ENCODE measurements at regions not wholly inside any gene's neighbourhood (a gene's known extent, or its start where the extent isn't known, plus 50 kb on each side); places are given as distances from the start of the nearest gene placed in this dataset.
"Not testable (repeated sequence)": the region's sequence is repeated elsewhere in the genome, so short reads cannot be mapped to it uniquely, and the experiment has no call there.

DNA sequence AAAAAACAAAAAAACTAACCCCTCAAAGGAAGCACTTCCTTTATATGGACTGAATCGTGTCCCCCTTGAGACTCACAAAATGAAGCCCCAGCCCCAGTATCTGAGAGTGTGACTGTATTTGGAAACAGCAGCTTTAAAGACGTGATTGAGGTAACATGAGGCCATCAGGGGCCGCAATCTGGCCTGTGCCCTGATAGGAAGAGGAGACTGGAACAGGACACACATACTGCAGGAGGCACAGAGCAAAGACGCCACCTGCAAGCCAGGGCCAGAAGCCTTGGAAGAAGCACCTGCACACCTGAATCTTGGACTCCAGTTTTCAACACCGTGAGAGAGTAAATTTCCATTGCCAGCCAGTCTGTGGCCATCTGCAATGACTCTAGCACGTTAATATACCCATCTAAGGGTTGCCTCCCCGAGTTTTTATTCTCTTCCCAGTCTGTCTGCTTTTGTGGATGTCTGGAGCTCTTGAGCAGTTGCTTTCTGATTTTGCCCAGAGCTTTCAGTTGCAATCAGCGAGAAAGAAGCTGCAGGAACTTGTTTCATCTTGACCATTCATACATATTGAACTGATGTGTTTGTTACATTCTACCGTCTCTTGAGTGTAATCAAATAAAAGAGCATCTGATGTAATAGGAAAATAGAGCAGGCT, 775.8 kb upstream of the TPTE start:
- not testable (repeated sequence) for DNase-seq (ENCODE audit: low spot score)

DNA sequence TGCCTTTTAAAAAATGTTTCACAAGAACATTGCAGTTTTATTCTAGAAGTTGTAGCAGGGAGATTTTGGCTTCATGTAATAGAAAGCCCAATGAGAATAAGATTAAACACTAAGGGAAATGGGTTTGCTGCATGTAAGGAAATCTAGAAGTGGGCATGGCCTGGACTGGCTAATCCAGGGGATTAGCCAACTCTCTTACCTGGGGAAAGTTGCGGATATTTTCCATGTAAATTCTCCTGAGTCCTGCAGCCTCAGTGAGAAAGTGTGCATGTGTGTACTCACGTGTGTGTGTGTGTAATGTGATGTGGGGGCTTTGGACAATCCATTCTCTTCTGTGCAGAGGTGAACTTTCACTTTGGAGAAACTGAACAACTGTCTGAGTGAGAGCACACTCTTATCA, 775.1 kb upstream of the TPTE start:
- not testable (repeated sequence) for DNase-seq (ENCODE audit: low spot score)

DNA sequence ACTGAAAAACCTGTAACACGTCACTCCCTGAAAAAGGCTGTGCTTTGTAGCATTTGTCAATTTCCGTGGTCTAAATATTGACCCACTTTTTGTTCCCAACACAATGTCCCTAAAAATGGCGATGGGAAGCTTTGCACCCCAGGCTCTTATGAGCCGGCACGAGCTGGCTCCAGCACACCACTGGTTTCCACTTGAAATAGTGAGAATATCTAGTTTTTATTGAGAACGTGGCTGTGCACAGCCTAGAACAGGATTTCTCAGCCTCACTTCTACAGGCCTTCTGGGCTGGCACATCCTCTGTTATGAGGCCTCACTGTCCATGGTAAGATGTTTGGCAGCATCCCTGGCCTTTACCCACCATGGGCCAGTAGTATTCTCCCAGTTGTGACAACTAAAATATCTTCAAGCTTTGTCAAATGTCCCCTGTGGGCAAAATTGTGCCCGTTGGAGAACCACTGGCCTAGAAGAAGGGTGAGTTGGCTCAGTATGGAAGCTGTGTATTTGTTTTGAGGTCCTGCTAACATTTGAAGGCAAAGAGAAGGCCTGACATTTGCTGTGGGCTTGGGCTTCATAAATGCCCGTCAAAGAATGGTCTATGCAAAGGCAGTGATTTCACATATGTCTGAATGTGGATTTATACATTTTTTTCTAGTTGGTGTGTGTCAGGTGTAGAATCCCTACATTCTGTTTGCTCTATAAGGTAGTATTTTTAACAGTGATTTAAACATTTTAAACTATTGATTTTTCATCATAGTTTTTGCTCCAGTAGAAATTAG, 774.4 kb upstream of the TPTE start:
- not testable (repeated sequence) for DNase-seq (ENCODE audit: low spot score)

DNA sequence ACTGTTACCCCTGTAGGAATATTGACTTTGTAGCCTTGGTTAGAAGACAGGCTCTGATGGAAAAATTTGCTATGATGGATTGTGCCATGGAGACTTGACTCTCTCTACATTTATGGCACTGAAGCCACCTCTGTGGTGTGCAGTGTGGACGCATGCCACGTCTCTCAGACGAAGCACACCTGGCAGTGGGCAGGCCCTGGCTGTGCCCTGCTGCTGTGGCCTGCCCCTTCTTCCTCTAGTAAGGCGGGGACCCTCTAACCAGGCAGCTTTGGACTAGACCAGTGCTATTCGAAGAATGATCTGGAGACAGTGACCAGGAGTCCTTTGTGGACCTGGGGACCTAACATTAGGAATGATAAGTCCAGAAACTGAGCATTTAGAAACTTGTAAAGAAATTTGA, 773.5 kb upstream of the TPTE start:
- not testable (repeated sequence) for DNase-seq (ENCODE audit: low spot score)

DNA sequence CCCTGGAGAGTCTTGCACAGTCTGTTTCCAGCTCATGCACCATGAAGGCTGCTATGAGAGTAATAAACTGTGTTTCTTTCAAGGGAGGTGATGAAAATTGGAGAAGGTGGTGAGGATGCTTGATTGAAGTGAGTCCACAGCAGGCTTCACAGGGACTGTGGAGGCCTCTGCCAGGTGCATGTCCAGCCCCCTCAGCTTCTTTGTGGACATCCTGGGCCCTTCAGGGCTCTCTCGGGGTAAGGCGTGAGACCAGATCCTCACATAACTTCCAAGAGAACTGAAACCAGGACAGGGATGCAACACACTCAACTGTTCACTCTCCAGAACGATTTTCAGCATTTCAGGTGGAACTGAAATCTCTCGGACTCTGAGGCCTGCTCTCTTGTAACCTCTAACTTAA, 772.9 kb upstream of the TPTE start:
- DNase-seq (ENCODE audit: low spot score): not testable (repeated sequence)

DNA sequence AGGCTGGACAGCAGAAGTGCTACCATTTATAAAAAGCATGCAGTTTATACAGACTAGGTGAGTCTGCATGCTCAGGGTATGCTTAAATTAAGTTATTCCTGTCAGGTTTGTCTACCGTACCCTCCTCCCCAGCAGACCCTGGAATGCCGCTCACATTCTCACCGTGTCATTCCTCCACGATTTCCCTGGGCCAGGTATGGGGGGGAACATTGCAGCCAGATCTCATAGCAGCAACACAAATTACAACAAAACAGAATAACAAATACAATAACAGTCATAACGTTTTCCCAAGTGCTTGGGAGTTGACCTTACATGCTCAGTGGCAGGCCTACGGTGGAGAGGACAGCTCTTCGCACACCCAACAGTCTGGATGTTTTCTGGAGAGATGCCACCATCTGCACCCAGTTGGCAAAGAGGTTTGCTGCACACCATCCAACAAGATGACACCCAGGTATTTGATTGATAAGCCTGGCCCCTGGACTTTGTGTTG, 771.6 kb upstream of the TPTE start:
- not testable (repeated sequence) for DNase-seq (ENCODE audit: low spot score)

DNA sequence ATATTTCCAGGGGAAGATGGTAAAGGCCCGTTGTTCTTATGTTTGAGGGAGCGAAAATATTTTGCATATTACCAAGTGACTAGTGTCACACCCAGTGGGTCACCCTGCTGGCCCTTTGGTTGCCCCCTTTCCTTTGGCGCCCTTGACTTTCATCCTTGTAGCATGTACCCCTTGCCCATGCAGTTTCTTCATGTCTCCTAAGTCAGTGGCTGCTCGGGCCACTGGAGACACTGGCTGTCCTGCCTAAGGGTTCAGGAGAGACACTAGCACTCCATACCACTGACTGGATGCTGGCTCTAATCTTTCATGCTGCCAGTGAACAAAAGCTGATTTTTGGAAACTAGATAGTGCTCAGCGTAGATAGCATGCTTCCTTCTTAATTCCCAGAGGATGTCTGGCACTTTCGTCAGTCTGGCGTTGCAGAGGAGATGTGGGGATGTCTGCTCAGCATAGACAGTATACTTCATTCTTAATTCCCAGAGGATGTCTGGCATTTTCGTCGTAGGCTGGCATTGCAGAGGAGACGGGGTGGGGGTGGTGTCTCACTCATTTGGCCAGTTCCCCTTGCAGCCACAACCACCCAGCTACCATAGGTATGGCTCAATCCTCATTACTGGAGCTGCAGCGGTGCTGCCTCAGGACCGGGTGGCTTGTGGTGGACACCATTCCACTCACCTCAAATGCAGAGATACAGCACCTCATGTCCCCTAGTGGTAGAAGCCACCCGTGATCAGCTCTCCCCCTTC, 770.9 kb upstream of the TPTE start:
- DNase-seq (ENCODE audit: low spot score): no peak

DNA sequence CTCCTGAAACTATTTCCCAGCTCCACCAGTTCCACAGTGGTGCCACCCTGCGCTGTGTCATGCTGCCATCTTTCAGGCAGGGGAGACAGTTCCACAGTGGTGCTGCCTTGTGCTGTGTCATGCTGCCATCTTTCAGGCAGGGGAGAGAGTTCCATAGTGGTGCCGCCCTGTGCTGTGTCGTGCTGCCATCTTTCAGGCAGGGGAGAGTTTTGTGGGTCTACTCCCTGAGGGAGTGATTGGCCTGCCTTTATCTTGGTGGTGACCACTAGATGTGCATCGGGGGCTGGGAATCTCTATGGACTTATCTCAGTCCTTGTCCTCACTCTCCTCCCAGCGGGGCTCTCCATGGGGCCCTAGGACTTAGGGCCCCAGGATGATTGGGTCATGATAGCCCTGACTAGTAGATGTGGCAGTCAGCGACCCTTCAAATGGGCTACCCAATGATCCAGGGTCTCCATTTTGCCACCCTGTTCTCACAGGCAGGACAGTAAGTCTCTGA, 770.2 kb upstream of the TPTE start:
- not testable (repeated sequence) for DNase-seq (ENCODE audit: low spot score)

DNA sequence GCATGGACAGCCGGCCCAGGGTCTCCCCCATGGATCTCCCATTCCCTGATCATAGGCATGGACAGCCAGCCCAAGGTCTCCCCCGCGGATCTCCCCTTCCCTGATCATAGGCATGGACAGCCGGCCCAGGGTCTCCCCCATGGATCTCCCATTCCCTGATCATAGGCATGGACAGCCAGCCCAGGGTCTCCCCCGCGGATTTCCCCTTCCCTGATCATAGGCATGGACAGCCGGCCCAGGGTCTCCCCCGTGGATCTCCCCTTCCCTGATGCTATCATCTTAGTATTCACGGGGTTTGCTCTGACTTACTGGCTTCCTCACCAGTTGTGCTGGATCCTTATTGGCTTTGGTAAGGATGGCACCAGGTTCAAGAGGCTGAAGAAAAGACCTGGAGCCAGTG, 769.4 kb upstream of the TPTE start:
- not testable (repeated sequence) for DNase-seq (ENCODE audit: low spot score)

DNA sequence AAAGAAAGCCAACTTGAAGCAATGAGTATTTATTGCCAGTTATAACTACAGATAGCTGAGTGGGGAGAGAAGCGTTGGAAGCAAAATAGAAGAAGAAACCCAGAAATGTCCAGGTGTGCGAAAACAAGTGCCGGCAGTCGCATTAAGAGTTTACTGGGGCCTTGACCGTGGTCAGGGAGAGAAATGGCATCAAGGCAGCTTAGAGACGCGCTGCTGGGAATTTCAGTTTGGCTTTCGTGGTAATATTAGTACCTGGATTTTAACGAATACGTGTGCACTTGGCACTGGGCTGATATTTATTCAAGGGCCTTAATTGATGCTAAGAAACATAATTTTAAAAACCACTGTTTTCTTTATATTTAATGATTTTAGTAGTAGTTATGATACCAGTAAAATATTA, 767.9 kb upstream of the TPTE start:
- DNase-seq (ENCODE audit: low spot score): not testable (repeated sequence)

DNA sequence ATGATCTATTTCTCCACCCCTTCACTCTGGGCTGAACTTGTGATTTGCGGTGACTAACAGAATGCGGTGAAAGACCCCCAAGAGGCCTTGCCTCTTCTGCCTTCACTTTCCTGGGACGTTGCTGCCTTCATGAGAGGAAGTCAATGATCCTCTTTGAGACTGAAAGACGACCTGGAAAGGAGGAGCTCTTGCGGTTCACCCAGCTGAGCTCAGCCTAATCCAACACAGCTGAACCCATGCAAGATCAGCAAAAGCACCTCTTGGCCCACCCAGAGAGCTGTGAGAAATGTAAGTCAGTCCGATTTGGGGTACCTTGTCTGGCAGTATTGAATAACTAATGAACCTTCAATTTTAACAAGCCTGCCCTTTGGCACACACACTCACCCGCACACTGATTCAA, 767.4 kb upstream of the TPTE start:
- DNase-seq (ENCODE audit: low spot score): no peak

DNA sequence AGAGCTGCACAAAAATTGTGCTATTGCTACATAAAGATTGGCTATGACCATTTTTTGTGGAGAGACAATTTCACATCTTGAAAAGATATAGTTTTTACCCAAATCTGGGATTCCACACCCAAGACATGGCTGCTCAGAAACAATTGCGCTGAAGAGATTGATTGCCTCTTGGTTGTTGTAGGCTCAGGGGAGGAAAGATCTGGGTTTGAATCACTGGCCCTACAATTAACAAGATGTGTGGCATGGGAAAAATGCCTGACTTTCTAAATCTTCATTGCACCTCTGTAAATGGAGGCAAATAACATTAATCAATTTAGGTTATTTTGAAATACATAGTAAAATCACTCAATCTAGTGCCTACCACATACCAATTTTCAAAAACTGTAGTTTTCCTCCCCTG, 766.9 kb upstream of the TPTE start:
- DNase-seq (ENCODE audit: low spot score): not testable (repeated sequence)

DNA sequence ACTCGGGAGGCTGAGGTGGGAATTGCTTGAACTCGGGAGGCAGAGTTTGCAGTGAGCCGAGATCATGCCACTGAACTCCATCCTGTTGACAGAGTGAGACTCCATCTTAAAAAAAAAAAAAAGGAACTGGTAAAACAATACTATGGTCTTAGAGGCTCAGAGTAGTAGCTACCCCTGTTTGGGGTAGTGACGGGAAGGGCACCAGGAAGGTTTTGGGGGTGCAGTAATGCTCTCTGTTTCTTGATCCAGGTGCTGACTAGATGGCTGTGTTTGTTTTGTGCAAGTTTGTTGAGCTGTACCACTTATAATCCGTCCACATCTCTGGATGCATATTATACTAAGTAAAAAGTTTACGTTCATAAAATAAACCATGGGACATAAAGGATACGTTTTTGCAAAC, 765.8 kb upstream of the TPTE start:
- DNase-seq (ENCODE audit: low spot score): no peak

DNA sequence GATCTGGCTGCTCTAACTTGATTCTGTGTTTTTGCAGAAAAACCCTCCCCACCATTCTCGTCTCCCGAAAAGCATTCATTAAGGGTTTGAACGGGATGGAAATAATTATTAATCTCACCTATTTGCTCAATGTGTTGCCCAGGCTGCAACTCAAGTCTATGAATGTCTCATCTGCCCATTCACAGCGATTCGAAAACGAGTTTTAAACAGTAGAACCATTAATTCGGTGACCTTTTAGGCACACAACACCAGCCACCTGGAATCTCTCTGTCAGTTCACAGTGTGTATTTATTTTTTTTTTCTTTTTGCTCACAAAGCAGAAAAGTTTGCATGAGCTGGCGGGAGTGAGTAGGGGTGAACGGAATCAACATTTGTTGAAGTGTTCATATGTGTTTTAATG, 764.7 kb upstream of the TPTE start:
- DNase-seq (ENCODE audit: low spot score): no peak

DNA sequence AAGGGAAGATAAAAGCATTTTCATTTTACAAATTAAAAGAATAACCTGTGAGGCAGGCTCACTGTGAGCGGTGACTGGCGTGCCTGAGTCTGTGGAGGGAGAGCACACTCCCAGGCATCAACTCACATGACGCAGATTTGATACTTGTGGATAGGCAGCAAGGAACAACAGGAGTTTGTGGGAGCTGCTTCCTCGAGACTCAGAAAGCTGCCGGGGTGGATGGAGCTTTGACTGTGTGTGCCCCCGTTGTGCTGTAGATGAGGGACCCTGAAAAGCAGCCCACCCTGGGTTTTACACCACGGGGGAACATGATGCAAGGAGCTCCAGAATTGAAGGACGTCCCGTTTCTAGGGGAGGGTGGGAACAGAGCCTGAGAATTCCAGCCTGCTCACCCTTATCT, 764.3 kb upstream of the TPTE start:
- DNase-seq (ENCODE audit: low spot score): not testable (repeated sequence)

DNA sequence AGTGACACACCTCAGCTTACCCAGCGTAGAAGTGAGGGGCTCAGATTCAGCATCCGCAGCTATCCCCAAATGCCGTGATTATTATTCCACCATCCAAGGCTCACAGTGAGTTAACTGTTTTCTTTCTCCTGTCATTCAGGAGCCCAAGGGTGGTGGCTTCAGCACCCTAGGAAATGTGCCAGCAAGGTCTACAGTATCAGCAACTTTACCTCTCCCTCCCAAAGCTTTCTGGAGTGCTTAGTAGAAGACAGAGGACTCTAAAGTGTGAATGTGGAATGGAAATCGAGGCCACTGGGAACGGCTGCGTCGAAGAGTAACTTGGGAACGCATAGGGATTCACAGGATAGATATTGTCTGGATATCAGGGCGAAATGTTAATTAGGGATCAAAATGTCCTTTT, 763.8 kb upstream of the TPTE start:
- DNase-seq (ENCODE audit: low spot score): not testable (repeated sequence)

DNA sequence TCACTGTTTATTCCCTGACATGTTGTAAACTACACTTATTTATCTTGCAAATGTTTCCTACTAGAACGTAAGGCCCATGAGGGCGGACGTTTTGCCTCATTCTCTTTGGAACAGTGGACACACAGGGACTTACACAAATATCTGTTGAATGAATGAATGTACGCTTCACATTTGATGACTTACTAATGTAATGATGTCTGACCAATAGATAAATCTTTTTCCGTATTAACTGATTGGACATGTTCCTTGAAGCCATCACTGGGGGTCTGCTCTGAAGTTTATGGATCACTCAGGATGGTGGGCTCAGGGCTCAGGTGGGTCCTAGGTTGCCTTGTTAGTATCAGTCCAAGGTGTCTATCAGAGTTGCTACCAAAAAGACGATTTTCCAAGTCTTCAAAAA, 763.2 kb upstream of the TPTE start:
- DNase-seq (ENCODE audit: low spot score): no peak

DNA sequence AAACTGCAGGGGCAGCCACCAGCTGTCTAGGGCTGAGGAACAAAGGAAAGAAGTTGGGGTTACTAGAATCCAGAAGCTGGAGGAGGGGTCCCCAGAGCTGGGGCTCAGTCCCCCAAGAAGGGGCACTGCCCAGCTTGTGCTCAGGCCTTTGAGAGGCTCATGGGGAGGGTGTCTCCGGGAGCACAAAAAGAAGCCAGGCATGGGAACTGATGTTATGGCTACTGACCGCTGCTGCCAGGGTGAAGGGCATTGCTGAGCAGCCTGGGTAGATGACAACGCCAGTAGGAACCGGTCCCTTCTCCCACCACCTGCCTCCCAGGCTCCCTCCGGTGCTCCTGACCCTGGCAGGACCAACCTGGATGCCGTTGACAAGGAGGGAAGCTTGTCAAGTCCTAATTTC, 762.5 kb upstream of the TPTE start:
- DNase-seq (ENCODE audit: low spot score): no peak

DNA sequence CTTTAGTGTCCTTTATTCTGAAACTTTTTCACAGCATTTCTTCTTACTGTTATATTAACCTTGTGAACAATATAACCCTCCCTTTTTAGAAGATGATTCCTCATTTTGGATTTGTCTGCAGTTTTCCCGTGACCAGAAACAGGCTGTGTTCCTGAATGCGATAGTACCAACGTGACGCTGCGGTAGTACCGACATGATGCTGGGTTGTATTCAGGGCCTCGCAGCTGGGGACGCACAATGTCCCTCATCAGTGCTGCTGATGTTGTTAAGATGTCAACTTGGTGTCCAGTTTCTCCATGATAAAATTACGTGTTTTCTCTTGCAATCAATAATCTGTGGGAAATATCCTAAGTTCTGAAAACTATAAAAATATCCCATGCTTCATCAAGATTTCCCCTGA, 761.4 kb upstream of the TPTE start:
- DNase-seq (ENCODE audit: low spot score): no peak

DNA sequence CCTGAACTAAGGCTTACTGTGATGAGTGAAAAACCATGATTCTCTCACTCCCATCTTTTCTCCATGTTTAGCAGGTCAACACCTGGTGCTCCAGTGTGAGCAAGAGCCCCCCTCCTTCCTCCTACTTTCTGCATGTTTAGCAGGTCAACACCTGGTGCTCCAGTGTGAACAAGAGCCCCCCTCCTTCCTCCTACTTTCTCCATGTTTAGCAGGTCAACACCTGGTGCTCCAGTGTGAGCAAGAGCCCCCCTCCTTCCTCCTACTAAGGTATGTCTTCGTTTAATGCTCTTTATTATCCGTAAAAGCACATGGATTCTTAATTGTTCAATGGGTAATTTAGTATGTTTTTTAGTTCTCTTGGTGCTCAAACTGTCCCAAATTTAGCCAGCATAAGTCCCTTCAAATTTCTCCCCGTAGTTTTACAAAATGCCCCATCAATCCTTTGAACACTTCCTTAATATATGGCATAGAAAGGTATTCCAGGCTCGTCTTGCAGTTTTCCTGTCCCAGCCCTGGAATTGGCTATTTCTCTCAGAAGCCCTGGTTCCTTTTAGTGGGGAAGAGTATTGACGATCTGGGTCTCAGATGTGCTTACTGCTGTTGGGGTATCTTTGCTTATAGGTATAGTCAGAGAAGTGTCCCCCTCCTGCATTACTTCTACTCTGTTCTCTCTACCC, 760.8 kb upstream of the TPTE start:
- no peak for DNase-seq (ENCODE audit: low spot score)

DNA sequence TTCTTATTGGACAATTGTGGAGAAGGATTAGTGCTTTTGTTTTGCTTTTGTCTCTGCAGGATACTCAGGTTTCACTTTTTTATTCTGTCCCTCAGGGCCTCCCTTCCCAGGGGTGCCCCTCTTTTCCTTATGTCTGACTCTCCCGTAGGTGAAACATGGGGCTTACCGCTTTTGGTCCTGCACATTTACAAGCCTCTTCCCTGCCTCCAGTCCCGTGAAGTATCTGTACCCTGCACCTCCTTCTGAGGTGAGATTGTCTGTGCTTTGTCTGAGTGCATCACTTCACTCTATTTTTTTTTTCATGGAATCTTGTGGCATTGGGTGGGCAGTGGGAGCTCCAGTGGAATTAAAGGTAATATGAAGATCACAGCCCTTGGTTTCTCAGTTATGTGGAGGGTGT, 758.1 kb upstream of the TPTE start:
- no peak for DNase-seq (ENCODE audit: low spot score)

DNA sequence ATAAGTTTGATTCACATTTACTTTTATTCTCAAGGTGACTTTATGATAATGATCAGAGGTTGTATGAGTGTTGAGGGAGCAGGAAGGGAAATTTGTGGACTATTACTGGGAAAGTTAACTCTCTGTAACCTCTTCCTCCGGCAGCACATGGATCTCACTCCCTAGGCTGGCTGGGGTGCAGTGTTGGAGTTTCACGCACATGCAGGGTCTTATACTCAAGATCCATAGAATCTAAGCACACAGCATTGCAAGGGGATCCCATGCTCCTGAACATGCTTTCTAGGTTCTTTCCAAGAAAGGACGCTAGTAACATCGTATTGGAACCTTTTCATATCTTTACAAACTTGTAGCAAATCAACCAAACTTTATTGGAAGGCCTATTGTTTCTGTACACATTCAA, 757.6 kb upstream of the TPTE start:
- no peak for DNase-seq (ENCODE audit: low spot score)
